ENCODE measurements at regions not wholly inside any gene's neighbourhood (a gene's known extent, or its start where the extent isn't known, plus 50 kb on each side); places are given as distances from the start of the nearest gene placed in this dataset.
"Not testable (repeated sequence)": the region's sequence is repeated elsewhere in the genome, so short reads cannot be mapped to it uniquely, and the experiment has no call there.

DNA sequence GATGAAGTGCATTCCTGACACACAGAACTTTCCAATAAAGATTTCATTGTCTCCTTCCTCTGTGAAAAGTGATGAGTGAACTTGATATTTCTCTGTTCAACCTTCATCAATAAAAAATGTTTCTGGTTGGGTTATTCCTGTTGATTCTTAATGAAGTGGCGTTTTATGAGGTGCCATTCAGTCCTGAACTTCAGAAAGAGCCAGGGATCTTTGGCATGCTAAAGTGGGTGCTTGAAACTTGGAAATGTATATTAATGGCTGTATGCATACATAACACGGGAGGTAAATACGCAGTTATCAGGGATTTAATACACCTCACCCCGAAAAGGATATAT lies 151.6 kb downstream of the ACTR3B start:
- Histone ChIP-seq H3K36me3 (no peaks in the 10 kb centered on the region), H3K9me3 (no peaks in the 10 kb centered on the region), H3K4me1 (no peaks in the 10 kb centered on the region), H3K27me3 (no peaks in the 10 kb centered on the region), H3K4me3 (ENCODE audit: low read depth, low read length) (no peak overlapping the region)
- TF ChIP-seq, protein P1, sequence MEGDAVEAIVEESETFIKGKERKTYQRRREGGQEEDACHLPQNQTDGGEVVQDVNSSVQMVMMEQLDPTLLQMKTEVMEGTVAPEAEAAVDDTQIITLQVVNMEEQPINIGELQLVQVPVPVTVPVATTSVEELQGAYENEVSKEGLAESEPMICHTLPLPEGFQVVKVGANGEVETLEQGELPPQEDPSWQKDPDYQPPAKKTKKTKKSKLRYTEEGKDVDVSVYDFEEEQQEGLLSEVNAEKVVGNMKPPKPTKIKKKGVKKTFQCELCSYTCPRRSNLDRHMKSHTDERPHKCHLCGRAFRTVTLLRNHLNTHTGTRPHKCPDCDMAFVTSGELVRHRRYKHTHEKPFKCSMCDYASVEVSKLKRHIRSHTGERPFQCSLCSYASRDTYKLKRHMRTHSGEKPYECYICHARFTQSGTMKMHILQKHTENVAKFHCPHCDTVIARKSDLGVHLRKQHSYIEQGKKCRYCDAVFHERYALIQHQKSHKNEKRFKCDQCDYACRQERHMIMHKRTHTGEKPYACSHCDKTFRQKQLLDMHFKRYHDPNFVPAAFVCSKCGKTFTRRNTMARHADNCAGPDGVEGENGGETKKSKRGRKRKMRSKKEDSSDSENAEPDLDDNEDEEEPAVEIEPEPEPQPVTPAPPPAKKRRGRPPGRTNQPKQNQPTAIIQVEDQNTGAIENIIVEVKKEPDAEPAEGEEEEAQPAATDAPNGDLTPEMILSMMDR (IDR thresholded peaks at IDR 0.05; ENCODE audit: low read depth, low read length), result no peak
- DNase-seq, result no peak

DNA sequence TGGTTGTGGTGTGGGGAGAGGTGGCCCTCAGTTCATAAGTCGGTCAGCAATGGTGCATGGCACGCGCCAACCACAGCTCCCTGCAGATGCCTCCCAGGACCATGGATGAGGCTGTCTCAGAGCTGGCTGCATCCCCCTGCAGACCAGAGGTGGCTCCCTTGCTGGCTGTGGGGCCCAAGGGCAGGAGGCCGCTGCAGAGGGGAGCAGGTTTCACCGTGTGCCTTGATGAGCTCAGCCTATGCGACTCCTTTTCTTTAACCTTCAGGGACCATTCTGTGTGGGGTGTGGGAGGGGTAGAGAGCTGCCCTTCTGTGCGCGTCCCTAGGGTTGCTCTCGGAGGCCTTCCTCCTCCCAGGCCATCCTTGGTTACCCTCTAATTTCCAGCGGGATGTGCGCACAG lies 152.4 kb downstream of the ACTR3B start:
- Histone ChIP-seq H3K4me3 (ENCODE audit: low read depth, low read length) (no peak overlapping the region), H3K36me3 (no peaks in the 10 kb centered on the region), H3K4me1 (no peaks in the 10 kb centered on the region), H3K27me3 (no peaks in the 10 kb centered on the region), H3K9me3 (no peaks in the 10 kb centered on the region)
- TF ChIP-seq, protein P1 (IDR thresholded peaks at IDR 0.05; ENCODE audit: low read depth, low read length), result no peak
- DNase-seq, result no peak

DNA sequence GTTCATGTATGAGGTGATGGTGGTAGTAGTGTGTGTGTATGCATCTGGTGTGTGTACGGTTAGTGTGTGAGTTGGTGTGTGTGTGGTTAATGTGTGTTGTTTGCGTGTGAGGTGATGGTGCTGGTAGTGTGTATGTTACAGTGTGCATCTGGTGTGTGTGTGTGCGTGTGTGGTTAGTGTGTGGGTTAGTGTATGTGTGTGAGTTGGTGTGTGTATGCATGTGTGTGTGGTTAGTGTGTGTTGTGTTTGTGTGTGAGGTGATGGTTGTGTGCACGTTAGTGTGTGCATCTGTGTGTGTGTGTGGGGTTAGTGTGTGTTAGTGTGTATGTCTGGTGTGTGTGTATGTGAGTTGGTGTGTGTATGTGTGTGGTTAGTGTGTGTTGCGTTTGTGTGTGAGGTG lies 153.0 kb downstream of the ACTR3B start:
- TF ChIP-seq, protein P1 (IDR thresholded peaks at IDR 0.05; ENCODE audit: low read depth, low read length), result no peak
- DNase-seq, result no peak
- no peaks in the 10 kb centered on the region for H3K27me3 ChIP-seq
- H3K36me3 ChIP-seq, result no peaks in the 10 kb centered on the region
- no peaks in the 10 kb centered on the region for H3K9me3 ChIP-seq
- H3K4me1 ChIP-seq, result no peaks in the 10 kb centered on the region
- H3K4me3 ChIP-seq (ENCODE audit: low read depth, low read length), result no peak overlapping the region

DNA sequence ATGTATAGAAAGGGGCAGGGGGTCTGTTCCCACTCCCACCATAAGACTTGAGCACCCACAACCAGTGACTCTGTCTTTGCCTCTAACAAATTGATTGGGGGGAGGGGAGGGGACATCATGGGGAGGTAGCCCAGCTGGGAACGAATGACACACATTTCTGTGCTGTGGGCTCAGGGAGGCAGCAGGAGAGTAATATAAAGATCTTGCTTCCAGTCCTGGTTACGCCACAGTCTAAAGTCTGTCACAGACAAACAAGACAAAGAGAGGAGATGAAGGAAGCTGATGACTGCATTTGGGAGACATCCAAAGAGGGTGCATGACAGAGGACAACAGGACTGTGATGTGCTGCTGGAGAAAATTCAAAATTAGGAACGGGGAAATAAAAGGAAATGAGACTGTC lies 153.9 kb downstream of the ACTR3B start:
- DNase-seq, result no peak
- H3K4me3 ChIP-seq (ENCODE audit: low read depth, low read length), result no peak overlapping the region
- H3K9me3 ChIP-seq, result no peaks in the 10 kb centered on the region
- no peaks in the 10 kb centered on the region for H3K4me1 ChIP-seq
- no peaks in the 10 kb centered on the region; the same call in 1 of the 2 replicates for H3K27me3 ChIP-seq
- TF ChIP-seq, protein P1 (IDR thresholded peaks at IDR 0.05; ENCODE audit: low read depth, low read length), result no peak
- no peaks in the 10 kb centered on the region for H3K36me3 ChIP-seq

DNA sequence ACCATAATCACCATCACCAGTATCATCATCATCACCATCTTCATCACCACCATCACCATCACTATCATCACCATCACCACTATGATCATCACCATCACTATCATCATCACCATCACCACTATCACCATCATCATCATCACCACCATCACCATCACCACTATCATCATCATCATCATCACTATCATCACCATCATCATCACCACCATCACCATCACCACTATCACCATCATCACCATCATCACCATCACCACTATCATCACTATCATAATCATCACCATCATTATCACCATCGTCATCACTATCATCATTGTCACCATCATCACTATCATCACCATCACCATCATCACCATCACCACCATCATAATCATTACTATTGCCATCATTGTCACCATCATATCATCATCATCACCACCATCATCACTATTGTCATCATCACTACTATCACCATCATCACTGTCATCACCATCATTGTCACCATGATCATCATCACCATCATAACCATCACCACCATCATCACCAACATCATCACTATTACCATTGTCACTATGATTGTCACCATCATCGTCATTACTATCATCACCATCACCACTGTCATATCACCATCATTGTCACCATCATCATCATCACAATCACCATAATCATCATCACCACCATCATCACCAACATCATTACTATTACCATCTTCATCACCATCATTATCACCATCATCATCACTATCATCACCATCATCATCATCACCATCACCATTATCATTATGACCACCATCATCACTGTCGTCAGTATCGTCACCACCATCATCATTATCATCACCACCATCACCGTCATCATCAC lies 154.7 kb downstream of the ACTR3B start:
- Histone ChIP-seq H3K9me3 (no peaks in the 10 kb centered on the region), H3K27me3 (no peaks in the 10 kb centered on the region; the same call in 1 of the 2 replicates), H3K4me3 (ENCODE audit: low read depth, low read length) (no peak overlapping the region), H3K36me3 (no peaks in the 10 kb centered on the region), H3K4me1 (no peaks in the 10 kb centered on the region)
- DNase-seq, result no peak
- TF ChIP-seq, protein P1 (IDR thresholded peaks at IDR 0.05; ENCODE audit: low read depth, low read length), result no peak

DNA sequence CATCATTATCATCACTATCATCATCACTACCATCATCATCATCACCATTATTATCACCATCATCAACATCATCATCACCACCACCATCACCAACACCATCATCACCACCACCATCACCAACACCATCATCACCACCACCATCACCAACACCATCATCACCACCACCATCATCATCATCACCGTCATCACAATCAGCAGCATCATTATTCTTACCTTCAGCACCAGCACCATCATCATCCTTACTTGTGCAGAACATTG lies 155.2 kb downstream of the ACTR3B start:
- H3K36me3 ChIP-seq, H3K27me3 ChIP-seq: not testable (repeated sequence)

More for the DNA sequence above, 155.2 kb downstream of the ACTR3B start:
- DNase-seq; H3K4me1 ChIP-seq; H3K4me3 ChIP-seq (ENCODE audit: low read depth, low read length); H3K9me3 ChIP-seq: not testable (repeated sequence)
